Type B pancreatic cell (in vitro differentiated cells): ENCODE measurements at regions not wholly inside any gene's neighbourhood (a gene's known extent, or its start where the extent isn't known, plus 50 kb on each side); places are given as distances from the start of the nearest gene placed in this dataset.

Source experiments
- DNase-seq: peaks from one replicate; pipeline ENCODE4 v3.0.0; 2021; ENCODE audit warnings: mixed read lengths; ENCODE audit not compliant: unreplicated experiment; ENCODE audit errors: extremely low spot score
- H3K27ac Mint-ChIP-seq: 2 replicates; pipeline ENCODE4 v1.8.0; 2021; ENCODE audit warnings: mild to moderate bottlenecking, mixed read lengths
- H3K27me3 Mint-ChIP-seq: 2 replicates; pipeline ENCODE4 v1.8.0; 2021; ENCODE audit warnings: mixed read lengths
- H3K36me3 Mint-ChIP-seq: 2 replicates; pipeline ENCODE4 v1.8.0; 2021; ENCODE audit warnings: mixed read lengths
- H3K4me1 Mint-ChIP-seq: one replicate; pipeline ENCODE4 v1.8.0; 2021; ENCODE audit warnings: mixed read lengths; ENCODE audit not compliant: unreplicated experiment
- H3K4me3 Mint-ChIP-seq: 2 replicates; pipeline ENCODE4 v1.8.0; 2021; ENCODE audit warnings: mild to moderate bottlenecking, mixed read lengths
- H3K9me3 Mint-ChIP-seq: 2 replicates; pipeline ENCODE4 v1.8.0; 2021; ENCODE audit warnings: mixed read lengths
- CTCF ChIP-seq: fragments of 200-600 bp; sonication (generic); conservative IDR thresholded peaks from 2 replicates; pipeline ENCODE4 v1.5.0; 2021; ENCODE audit warnings: antibody characterized with exemption, mild to moderate bottlenecking

- H3K27me3 Mint-ChIP-seq, result no peaks in the 10 kb centered on the region
- TF ChIP-seq CTCF, result no peak
Measured at GRCh38 chr4:166308647-166309046, 435.6 kb downstream of the TLL1 start.

GRCh38 chr4:166309286-166309685 lies 436.2 kb downstream of the TLL1 start:
- H3K27me3 Mint-ChIP-seq, result no peaks in the 10 kb centered on the region
- no peak overlapping the region for H3K4me3 Mint-ChIP-seq
- H3K9me3 Mint-ChIP-seq, result peaks cover under 1% of the 10 kb centered on the region
- H3K4me1 Mint-ChIP-seq, result no peaks in the 10 kb centered on the region
- no peaks in the 10 kb centered on the region for H3K36me3 Mint-ChIP-seq
- TF ChIP-seq CTCF, result no peak
- no peak overlapping the region for H3K27ac Mint-ChIP-seq
- DNase-seq, result no peak

More at GRCh38 chr4:166308647-166309046, 435.6 kb downstream of the TLL1 start:
- H3K4me3 Mint-ChIP-seq, result no peak overlapping the region
- H3K27ac Mint-ChIP-seq, result no peak overlapping the region
- H3K36me3 Mint-ChIP-seq, result no peaks in the 10 kb centered on the region
- H3K9me3 Mint-ChIP-seq, result no peaks in the 10 kb centered on the region
- DNase-seq, result no peak
- H3K4me1 Mint-ChIP-seq, result no peaks in the 10 kb centered on the region

- Mint-ChIP-seq H3K27ac (no peak overlapping the region), H3K4me3 (no peak overlapping the region), H3K36me3 (no peaks in the 10 kb centered on the region), H3K4me1 (no peaks in the 10 kb centered on the region), H3K27me3 (no peaks in the 10 kb centered on the region), H3K9me3 (peaks cover 5% of the 10 kb centered on the region)
- no peak for DNase-seq
- TF ChIP-seq CTCF, result no peak
Measured at GRCh38 chr4:166311169-166311568, 438.1 kb downstream of the TLL1 start.

- Mint-ChIP-seq H3K27ac (no peak overlapping the region), H3K9me3 (peaks cover 5% of the 10 kb centered on the region), H3K27me3 (no peaks in the 10 kb centered on the region), H3K4me1 (no peaks in the 10 kb centered on the region), H3K4me3 (no peak overlapping the region), H3K36me3 (no peaks in the 10 kb centered on the region)
- DNase-seq, result no peak
- TF ChIP-seq CTCF, result no peak
Measured at GRCh38 chr4:166312166-166312565, 439.1 kb downstream of the TLL1 start.

GRCh38 chr4:166314902-166315301 lies 441.9 kb downstream of the TLL1 start:
- no peak for TF ChIP-seq CTCF
- no peak for DNase-seq
- Mint-ChIP-seq H3K36me3 (no peaks in the 10 kb centered on the region), H3K9me3 (peaks cover 5% of the 10 kb centered on the region), H3K4me3 (no peak overlapping the region), H3K27ac (no peak overlapping the region), H3K4me1 (peaks cover 3% of the 10 kb centered on the region), H3K27me3 (no peaks in the 10 kb centered on the region)
